B cell (primary cell): ENCODE measurements at regions not wholly inside any gene's neighbourhood (a gene's known extent, or its start where the extent isn't known, plus 50 kb on each side); places are given as distances from the start of the nearest gene placed in this dataset.

Experiments used
- ATAC-seq: fragments of 200-7000 bp; cut with Tn5 transposase; one replicate; pipeline ENCODE4 v1.10.0; 2021; ENCODE audit warnings: low read depth, mild to moderate bottlenecking, moderate number of reproducible peaks, moderate library complexity
- CTCF ChIA-PET: fragments of 350-600 bp; sonication (Branson Sonifier 250); formaldehyde crosslinking; loops from one replicate; lab custom pipeline; 2021; ENCODE audit warnings: antibody characterized with exemption, inconsistent platforms; lab: Charles Lee
- POLR2A ChIA-PET: fragments of 350-600 bp; sonication (Branson Sonifier 250); formaldehyde crosslinking; loops from one replicate; lab custom pipeline; 2021; ENCODE audit warnings: antibody characterized with exemption; lab: Charles Lee
- DNase-seq: peaks from one replicate; pipeline ENCODE4 v3.0.0; 2013
- H2AFZ ChIP-seq: 2 replicates; pipeline ENCODE4 v1.6.1; 2012; ENCODE audit warnings: mild to moderate bottlenecking, low read depth, low read length; ENCODE audit not compliant: insufficient read depth, poor library complexity, severe bottlenecking
- H3K27ac ChIP-seq, 2 donors: 1 replicate in 1 of 2; 2 replicates in 1 of 2; pipeline ENCODE4 v1.5.1; 2012 to 2013; ENCODE audit warnings: low read length in 2 of 2, mild to moderate bottlenecking in 2 of 2, moderate library complexity in 1 of 2
- H3K27me3 ChIP-seq, 4 experiments: fragments of 200-600 bp in 1 of 4; sonication (generic) in 1 of 4; replicated peaks in 1 of 4; 1 replicate in 2 of 4; 2 replicates in 2 of 4; pipeline versions ENCODE4 v1.6.1 to v1.7.0; 2013 to 2016; ENCODE audit warnings: low read length in 3 of 4, mild to moderate bottlenecking in 2 of 4, mixed read lengths in 1 of 4, moderate library complexity in 1 of 4; ENCODE audit not compliant: insufficient read depth in 4 of 4, control insufficient read depth in 3 of 4; ENCODE audit errors: control extremely low read depth in 1 of 4
- H3K36me3 ChIP-seq, 2 experiments: replicated peaks in 1 of 2; 1 replicate in 1 of 2; 2 replicates in 1 of 2; pipeline versions ENCODE4 v1.6.1 to v1.7.1; 2013; ENCODE audit warnings: low read length in 1 of 2; ENCODE audit not compliant: insufficient read depth in 2 of 2, control insufficient read depth in 1 of 2; ENCODE audit errors: control extremely low read depth in 1 of 2, extremely low read depth in 1 of 2
- H3K4me1 ChIP-seq, 2 donors: fragments of 200-600 bp in 1 of 2; sonication (generic) in 1 of 2; 1 replicate in 1 of 2; 2 replicates in 1 of 2; pipeline versions ENCODE4 v1.5.1 to v1.6.1; 2013 to 2017; ENCODE audit warnings: low read length in 2 of 2; ENCODE audit not compliant: control insufficient read depth in 2 of 2, insufficient read depth in 2 of 2
- H3K4me2 ChIP-seq: replicated peaks from 2 replicates; pipeline ENCODE3; 2012; ENCODE audit warnings: mild to moderate bottlenecking, low read depth, low read length; ENCODE audit not compliant: poor library complexity, severe bottlenecking
- H3K4me3 ChIP-seq, 5 experiments: fragments of 200-600 bp in 1 of 5; sonication (generic) in 1 of 5; 1 replicate in 3 of 5; 2 replicates in 2 of 5; pipeline versions ENCODE4 v1.5.1 to v1.7.0; 2011 to 2016; ENCODE audit warnings: low read length in 4 of 5, mild to moderate bottlenecking in 4 of 5, low read depth in 2 of 5, control low read depth in 1 of 5, moderate library complexity in 1 of 5; ENCODE audit not compliant: insufficient read depth in 1 of 5; ENCODE audit errors: control extremely low read depth in 1 of 5, extremely low read depth in 1 of 5
- H3K79me2 ChIP-seq: fragments of 200-600 bp; sonication (generic); one replicate; pipeline ENCODE4 v1.6.0; 2016; ENCODE audit warnings: low read length; ENCODE audit not compliant: control insufficient read depth, insufficient read depth
- H3K9ac ChIP-seq: fragments of 200-600 bp; sonication (generic); 2 replicates; pipeline ENCODE4 v1.6.1; 2017; ENCODE audit warnings: mild to moderate bottlenecking, low read length, moderate library complexity
- H3K9me3 ChIP-seq, 3 donors: one replicate each; pipeline versions ENCODE4 v1.6.1 to v1.7.1; 2013; ENCODE audit warnings: low read length in 2 of 3; ENCODE audit not compliant: control insufficient read depth in 2 of 3, insufficient read depth in 1 of 3; ENCODE audit errors: control extremely low read depth in 1 of 3
- H4K20me1 ChIP-seq: 2 replicates; pipeline ENCODE4 v1.6.0; 2012; ENCODE audit warnings: mild to moderate bottlenecking, low read length; ENCODE audit not compliant: insufficient read depth, control insufficient read depth, poor library complexity, severe bottlenecking
- H3K27ac Mint-ChIP-seq: one replicate; pipeline ENCODE4 v1.8.0; 2021; ENCODE audit warnings: mixed read lengths
- H3K27me3 Mint-ChIP-seq: one replicate; pipeline ENCODE4 v1.8.0; 2021; ENCODE audit warnings: mixed read lengths
- H3K4me1 Mint-ChIP-seq: one replicate; pipeline ENCODE4 v1.8.0; 2021; ENCODE audit warnings: mixed read lengths
- H3K4me3 Mint-ChIP-seq: one replicate; pipeline ENCODE4 v1.8.0; 2021; ENCODE audit warnings: mixed read lengths
- H3K9me3 Mint-ChIP-seq: one replicate; pipeline ENCODE4 v1.8.0; 2022; ENCODE audit warnings: mixed read lengths; ENCODE audit not compliant: insufficient read depth
- CTCF ChIP-seq: fragments of 200-600 bp; IDR thresholded peaks from one replicate; pipeline ENCODE4 v1.8.0; 2022; ENCODE audit warnings: antibody characterized with exemption, mild to moderate bottlenecking
- EZH2 ChIP-seq: IDR thresholded peaks from 2 replicates; pipeline ENCODE4 v1.6.1; 2012; ENCODE audit warnings: borderline replicate concordance, low read depth, mild to moderate bottlenecking, moderate library complexity, low read length; ENCODE audit not compliant: insufficient read depth, poor library complexity, severe bottlenecking
- WGBS: methylation state at CpG from one replicate; pipeline ENCODE4 v1.1.5; 2013; ENCODE audit warnings: missing lambda C conversion rate; ENCODE audit not compliant: insufficient coverage; 5-methylcytosine and 5-hydroxymethylcytosine counted together
- intact Hi-C: fragments of 100-400 bp; cut with micrococcal nuclease; formaldehyde crosslinking; loops from one replicate; pipeline ENCODE4 v1.10.0; 2022

- H3K27ac ChIP-seq = no peak overlapping the region
- H3K79me2 ChIP-seq = no peaks in the 10 kb centered on the region
- DNase-seq (no peak), ATAC-seq (no peak)
- H3K27me3 ChIP-seq = no peaks in the 10 kb centered on the region
- H3K4me1 ChIP-seq = no peaks in the 10 kb centered on the region
- H3K4me2 ChIP-seq = no peak overlapping the region
- no peak overlapping the region for H3K4me3 ChIP-seq
- no peak overlapping the region for H2AFZ ChIP-seq
- Mint-ChIP-seq H3K4me3 (no peak overlapping the region), H3K9me3 (no peaks in the 10 kb centered on the region), H3K27ac (no peak overlapping the region), H3K4me1 (no peaks in the 10 kb centered on the region), H3K27me3 (peaks cover 7% of the 10 kb centered on the region)
- intact Hi-C loops = no loop called here
- CTCF ChIA-PET = no interaction called here
- POLR2A ChIA-PET = no interaction called here
- no peaks in the 10 kb centered on the region for H4K20me1 ChIP-seq
- no peaks in the 10 kb centered on the region for H3K36me3 ChIP-seq
- TF ChIP-seq EZH2 = no peak
- TF ChIP-seq CTCF = no peak
- H3K9me3 ChIP-seq = no peaks in the 10 kb centered on the region
- H3K9ac ChIP-seq = no peak overlapping the region
Observed at GRCh38 chr5:62066761-62067277, 239.2 kb upstream of the KIF2A start.

DNA sequence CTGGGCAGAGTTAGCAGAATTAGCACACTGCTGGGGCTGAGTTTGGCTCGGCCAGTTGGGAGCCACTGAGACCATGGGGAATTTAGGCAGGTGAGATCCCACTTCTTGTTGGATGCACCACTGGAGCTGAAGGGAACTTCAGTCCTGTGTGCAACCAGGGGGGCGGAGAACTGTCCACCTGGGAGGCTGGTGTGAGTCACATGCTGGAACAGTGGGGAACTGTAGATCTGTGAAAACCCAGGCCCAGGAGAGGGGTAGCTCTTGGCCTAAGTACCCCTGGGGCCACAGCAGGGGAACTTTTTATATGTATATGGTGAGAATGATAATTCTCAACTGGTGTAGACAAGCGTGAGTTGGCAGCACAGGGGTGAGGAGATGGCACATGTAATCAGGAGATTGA is 237.5 kb upstream of the KIF2A start:
- no peak overlapping the region for H3K27ac ChIP-seq
- ChIA-PET CTCF (no interaction called here), POLR2A (no interaction called here)
- no peak for TF ChIP-seq CTCF
- no peak for TF ChIP-seq EZH2
- H3K4me3 ChIP-seq = no peak overlapping the region
- H3K4me1 ChIP-seq = no peaks in the 10 kb centered on the region
- no peaks in the 10 kb centered on the region for H3K79me2 ChIP-seq
- H3K9me3 ChIP-seq = no peaks in the 10 kb centered on the region
- Mint-ChIP-seq H3K4me3 (no peak overlapping the region), H3K9me3 (no peaks in the 10 kb centered on the region), H3K27me3 (peaks cover 3% of the 10 kb centered on the region), H3K4me1 (no peaks in the 10 kb centered on the region), H3K27ac (no peak overlapping the region)
- H3K9ac ChIP-seq = no peak overlapping the region
- H4K20me1 ChIP-seq = no peaks in the 10 kb centered on the region
- WGBS = 88% methylated on average over 2 of the region's 3 CpGs
- ATAC-seq = no peak
- no peak overlapping the region for H3K4me2 ChIP-seq
- H3K27me3 ChIP-seq = no peaks in the 10 kb centered on the region
- no peaks in the 10 kb centered on the region for H3K36me3 ChIP-seq
- intact Hi-C loops = no loop called here
- H2AFZ ChIP-seq = no peak overlapping the region
- no peak for DNase-seq
